ENCODE measurements at regions not wholly inside any gene's neighbourhood (a gene's known extent, or its start where the extent isn't known, plus 50 kb on each side); places are given as distances from the start of the nearest gene placed in this dataset.
"Not testable (repeated sequence)": the region's sequence is repeated elsewhere in the genome, so short reads cannot be mapped to it uniquely, and the experiment has no call there.

- DNase-seq = not testable (repeated sequence)
These were observed 195.8 kb upstream of the HMCN1 start for GRCh38 chr1:185538309-185538898.

- DNase-seq = no peak
These were observed 196.6 kb upstream of the HMCN1 start for GRCh38 chr1:185537596-185537995.

- no peak for DNase-seq
These were observed 197.8 kb upstream of the HMCN1 start for GRCh38 chr1:185536165-185536920.

GRCh38 chr1:185535621-185536020 lies 198.6 kb upstream of the HMCN1 start:
- no peak for DNase-seq

- no peak for DNase-seq
These were observed 199.4 kb upstream of the HMCN1 start for GRCh38 chr1:185534801-185535200.

GRCh38 chr1:185533596-185533995 lies 200.6 kb upstream of the HMCN1 start:
- no peak for DNase-seq

- DNase-seq = no peak
These were observed 201.3 kb upstream of the HMCN1 start for GRCh38 chr1:185532856-185533255.

- DNase-seq = no peak
These were observed 202.4 kb upstream of the HMCN1 start for GRCh38 chr1:185531838-185532237.

- DNase-seq = no peak
These were observed 204.0 kb upstream of the HMCN1 start for GRCh38 chr1:185530215-185530614.

- no peak for DNase-seq
These were observed 204.5 kb upstream of the HMCN1 start for GRCh38 chr1:185529673-185530072.

- DNase-seq = no peak
These were observed 206.0 kb upstream of the HMCN1 start for GRCh38 chr1:185528084-185528676.

- no peak for DNase-seq
These were observed 207.6 kb upstream of the HMCN1 start for GRCh38 chr1:185526344-185527307.

GRCh38 chr1:185520188-185520920 lies 203.3 kb upstream of the IVNS1ABP start:
- DNase-seq = no peak

- DNase-seq = no peak
These were observed 200.9 kb upstream of the IVNS1ABP start for GRCh38 chr1:185517808-185518419.

GRCh38 chr1:185517301-185517700 lies 200.3 kb upstream of the IVNS1ABP start:
- DNase-seq = not testable (repeated sequence)

- DNase-seq = no peak
These were observed 198.7 kb upstream of the IVNS1ABP start for GRCh38 chr1:185515696-185516095.

- DNase-seq = no peak
These were observed 197.3 kb upstream of the IVNS1ABP start for GRCh38 chr1:185514311-185514710.

GRCh38 chr1:185512442-185512841 lies 195.4 kb upstream of the IVNS1ABP start:
- no peak for DNase-seq

GRCh38 chr1:185501099-185501498 lies 184.1 kb upstream of the IVNS1ABP start:
- DNase-seq = no peak

- no peak for DNase-seq
These were observed 183.1 kb upstream of the IVNS1ABP start for GRCh38 chr1:185500001-185500626.

- DNase-seq = no peak
These were observed 181.2 kb upstream of the IVNS1ABP start for GRCh38 chr1:185498207-185498606.

Measured in NCI-H510A (cell line).